ENCODE measurements at regions not wholly inside any gene's neighbourhood (a gene's known extent, or its start where the extent isn't known, plus 50 kb on each side); places are given as distances from the start of the nearest gene placed in this dataset.

DNA sequence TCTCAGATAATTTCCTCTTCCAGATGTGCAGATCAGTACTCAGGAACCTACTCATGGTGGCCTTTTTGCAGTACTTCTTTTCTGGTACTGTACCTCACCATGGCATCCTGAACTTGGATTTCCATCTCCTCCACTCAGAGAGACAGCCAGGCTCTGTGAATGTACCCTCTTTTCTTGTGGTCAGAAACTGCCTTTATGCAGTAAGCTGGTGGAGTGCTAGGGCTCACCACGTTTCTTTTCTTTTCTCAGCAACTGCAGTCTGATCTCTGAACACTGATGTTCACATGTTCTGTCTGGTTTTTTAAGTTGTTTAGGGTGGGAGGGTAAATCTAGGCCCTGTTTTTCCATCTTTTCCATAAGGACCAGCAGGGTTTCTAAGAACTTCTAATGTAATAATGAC lies 99.8 kb upstream of the NRXN3 start:
- CTCF ChIA-PET = no interaction called here
- TF ChIP-seq, protein P1, sequence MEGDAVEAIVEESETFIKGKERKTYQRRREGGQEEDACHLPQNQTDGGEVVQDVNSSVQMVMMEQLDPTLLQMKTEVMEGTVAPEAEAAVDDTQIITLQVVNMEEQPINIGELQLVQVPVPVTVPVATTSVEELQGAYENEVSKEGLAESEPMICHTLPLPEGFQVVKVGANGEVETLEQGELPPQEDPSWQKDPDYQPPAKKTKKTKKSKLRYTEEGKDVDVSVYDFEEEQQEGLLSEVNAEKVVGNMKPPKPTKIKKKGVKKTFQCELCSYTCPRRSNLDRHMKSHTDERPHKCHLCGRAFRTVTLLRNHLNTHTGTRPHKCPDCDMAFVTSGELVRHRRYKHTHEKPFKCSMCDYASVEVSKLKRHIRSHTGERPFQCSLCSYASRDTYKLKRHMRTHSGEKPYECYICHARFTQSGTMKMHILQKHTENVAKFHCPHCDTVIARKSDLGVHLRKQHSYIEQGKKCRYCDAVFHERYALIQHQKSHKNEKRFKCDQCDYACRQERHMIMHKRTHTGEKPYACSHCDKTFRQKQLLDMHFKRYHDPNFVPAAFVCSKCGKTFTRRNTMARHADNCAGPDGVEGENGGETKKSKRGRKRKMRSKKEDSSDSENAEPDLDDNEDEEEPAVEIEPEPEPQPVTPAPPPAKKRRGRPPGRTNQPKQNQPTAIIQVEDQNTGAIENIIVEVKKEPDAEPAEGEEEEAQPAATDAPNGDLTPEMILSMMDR (IDR thresholded peaks at IDR 0.05; ENCODE audit: insufficient read depth, low read length, missing control alignments) = no peak

DNA sequence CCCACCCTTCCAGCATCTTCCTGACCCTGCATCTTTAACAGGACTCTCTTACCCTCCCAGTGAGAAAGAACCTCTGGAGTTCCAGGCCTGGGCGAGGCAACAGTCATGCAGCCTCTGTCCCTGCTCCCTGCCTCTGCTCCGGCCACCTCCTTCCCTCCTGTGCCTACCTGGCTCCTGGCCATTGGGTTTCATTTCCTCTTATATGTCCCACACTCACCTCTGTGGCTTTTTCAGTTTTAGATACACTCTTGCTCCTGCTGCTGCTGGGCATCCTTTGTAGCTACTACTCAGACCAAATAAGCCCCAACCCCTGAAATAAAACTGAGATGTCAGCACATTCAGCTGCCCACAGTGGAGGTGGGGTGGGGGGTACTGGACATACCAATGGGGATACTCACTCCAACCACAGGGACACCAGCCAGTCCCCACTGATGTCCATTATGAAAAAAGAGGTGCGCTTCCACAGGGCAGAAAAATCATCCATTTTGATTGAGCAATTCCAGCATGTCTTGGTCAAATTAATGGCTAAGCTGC lies 99.1 kb upstream of the NRXN3 start:
- TF ChIP-seq, protein P1 (IDR thresholded peaks at IDR 0.05; ENCODE audit: insufficient read depth, low read length, missing control alignments) = no peak
- DNase-seq (ENCODE audit: low read depth, low spot score) = no peak
- ChIA-PET CTCF (no interaction called here), POLR2A (no interaction called here)
- H3K4me3 ChIP-seq (ENCODE audit: low read depth, low read length) = no peak overlapping the region

More for the DNA sequence above, 99.8 kb upstream of the NRXN3 start:
- POLR2A ChIA-PET = no interaction called here
- no peak overlapping the region for H3K4me3 ChIP-seq (ENCODE audit: low read depth, low read length)
- DNase-seq (ENCODE audit: low read depth, low spot score) = no peak

DNA sequence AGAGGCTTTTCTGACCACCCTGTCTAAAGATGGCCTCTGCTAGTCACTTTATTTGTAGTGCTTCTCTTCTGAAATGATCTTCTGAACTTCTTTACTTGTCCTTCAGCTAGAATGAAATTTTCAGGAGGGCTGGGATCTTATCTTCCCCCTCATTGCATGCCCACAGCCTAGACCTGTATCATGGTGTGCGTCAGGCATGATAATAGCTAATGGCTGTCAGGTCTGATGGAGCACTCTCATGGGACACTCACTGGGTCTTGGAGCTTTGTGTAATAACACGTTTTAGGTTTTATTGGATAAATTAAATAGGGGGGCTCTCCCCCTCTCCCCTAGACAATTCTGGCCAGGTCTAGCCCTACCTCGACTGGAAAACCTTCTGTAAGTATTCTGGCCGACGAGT lies 97.1 kb upstream of the NRXN3 start:
- no peak for DNase-seq (ENCODE audit: low read depth, low spot score)
- no peak overlapping the region for H3K4me3 ChIP-seq (ENCODE audit: low read depth, low read length)
- CTCF ChIA-PET = no interaction called here
- POLR2A ChIA-PET = no interaction called here
- TF ChIP-seq, protein P1 (IDR thresholded peaks at IDR 0.05; ENCODE audit: insufficient read depth, low read length, missing control alignments) = no peak

DNA sequence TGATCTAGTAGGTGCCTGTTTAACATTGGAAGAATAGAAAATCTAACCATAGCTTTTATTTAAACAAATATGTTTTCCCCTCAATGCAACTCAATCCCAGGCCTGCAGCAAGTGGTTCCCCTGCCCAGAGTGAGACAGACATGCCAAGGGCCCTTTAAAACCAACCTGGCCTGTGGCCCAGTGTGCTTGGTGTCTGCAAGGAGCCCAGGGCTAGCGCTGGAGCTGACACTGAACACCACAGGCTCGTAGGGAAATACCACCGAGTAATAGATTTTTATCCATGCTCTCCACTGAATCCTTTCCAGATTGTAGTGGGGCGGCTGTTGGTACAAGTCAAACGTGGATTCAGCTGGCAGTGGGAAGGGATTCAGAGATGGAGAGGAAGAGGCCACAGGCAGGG lies 95.6 kb upstream of the NRXN3 start:
- ChIA-PET CTCF (no interaction called here), POLR2A (no interaction called here)
- no peak overlapping the region for H3K4me3 ChIP-seq (ENCODE audit: low read depth, low read length)
- DNase-seq (ENCODE audit: low read depth, low spot score) = no peak
- TF ChIP-seq, protein P1 (IDR thresholded peaks at IDR 0.05; ENCODE audit: insufficient read depth, low read length, missing control alignments) = no peak

DNA sequence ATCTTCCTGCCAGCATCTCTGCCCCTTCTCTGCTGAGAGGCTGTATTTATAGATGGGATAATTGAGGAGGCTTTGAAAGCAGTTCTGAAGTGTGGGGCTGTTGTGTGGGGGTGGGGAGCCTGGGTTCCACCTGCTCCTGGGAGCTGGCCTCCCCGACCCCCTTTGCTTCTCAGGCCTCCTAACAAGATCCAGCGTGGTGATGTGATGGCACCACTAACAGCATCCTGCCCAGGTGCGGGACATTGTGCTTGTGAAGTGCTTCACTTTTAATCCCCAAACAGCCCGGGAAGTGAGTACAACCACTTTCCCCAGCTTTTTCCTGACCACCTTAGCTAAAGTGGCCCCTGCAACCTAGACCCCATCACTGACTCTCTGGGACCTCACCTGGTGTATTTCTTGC lies 95.1 kb upstream of the NRXN3 start:
- H3K4me3 ChIP-seq (ENCODE audit: low read depth, low read length) = no peak overlapping the region
- CTCF ChIA-PET = no interaction called here
- TF ChIP-seq, protein P1 (IDR thresholded peaks at IDR 0.05; ENCODE audit: insufficient read depth, low read length, missing control alignments) = no peak
- no peak for DNase-seq (ENCODE audit: low read depth, low spot score)
- POLR2A ChIA-PET = no interaction called here

DNA sequence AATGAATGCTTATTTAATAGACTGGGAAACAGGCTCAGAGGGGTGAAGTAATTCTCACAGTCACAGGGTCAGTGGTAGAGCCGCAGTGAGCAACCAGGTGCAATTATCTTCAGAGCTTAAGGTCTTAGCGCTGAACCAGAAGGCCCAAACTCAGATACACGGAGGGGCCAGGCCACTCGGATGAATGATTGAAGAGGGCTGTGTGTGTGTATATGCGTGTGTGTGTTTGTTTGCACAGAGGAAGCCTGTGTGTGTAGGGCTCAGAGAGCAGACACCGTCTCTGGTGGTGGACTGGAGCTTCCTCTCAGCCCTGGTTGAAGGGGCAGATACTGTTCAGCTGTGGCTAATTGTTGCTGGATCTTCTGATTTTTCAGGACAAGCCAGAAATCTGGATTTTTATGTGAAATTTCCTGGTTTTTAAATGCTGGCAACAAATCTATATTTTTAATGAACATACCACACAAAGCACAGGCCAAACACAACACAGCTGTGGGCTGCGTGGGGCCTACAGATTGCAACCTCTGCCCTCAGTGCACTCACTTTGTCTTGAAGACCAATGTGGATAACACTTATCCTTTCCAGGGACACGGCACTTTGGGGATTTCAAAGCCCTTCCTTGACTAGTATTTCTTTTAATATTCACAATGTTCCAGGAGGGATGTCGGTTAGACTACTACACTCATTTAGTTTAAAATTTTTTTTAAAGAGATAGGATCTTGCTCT lies 94.5 kb upstream of the NRXN3 start:
- no peak for DNase-seq (ENCODE audit: low read depth, low spot score)
- ChIA-PET CTCF (no interaction called here), POLR2A (no interaction called here)
- no peak overlapping the region for H3K4me3 ChIP-seq (ENCODE audit: low read depth, low read length)
- TF ChIP-seq, protein P1 (IDR thresholded peaks at IDR 0.05; ENCODE audit: insufficient read depth, low read length, missing control alignments) = no peak
